IMR-90 (cell line): ENCODE measurements at regions not wholly inside any gene's neighbourhood (a gene's known extent, or its start where the extent isn't known, plus 50 kb on each side); places are given as distances from the start of the nearest gene placed in this dataset.

Source experiments
- ATAC-seq: fragments of 200-7000 bp; cut with Tn5 transposase; 2 replicates; pipeline ENCODE4 v1.9.1; 2020; ENCODE audit warnings: low read depth, mild to moderate bottlenecking, moderate library complexity
- BruUV-seq: library from RNA; stranded (reverse); fragments of 400-500 nt; replicated peaks from 2 replicates; lab custom pipeline; 2021; lab: Mats Ljungman, UMichigan
- CTCF ChIA-PET: fragments of 300-600 bp; formaldehyde crosslinking; extraction: SDS; loops from one replicate; lab custom pipeline; 2021; ENCODE audit warnings: antibody characterized with exemption; lab: Yijun Ruan, JAX
- POLR2A ChIA-PET: fragments of 300-600 bp; sonication (Branson Sonifier 250); formaldehyde crosslinking; loops from one replicate; lab custom pipeline; 2022; ENCODE audit warnings: antibody characterized with exemption; ENCODE audit not compliant: unreplicated experiment; lab: Charles Lee
- DNase-seq: peaks from one replicate; pipeline ENCODE4 v3.0.0; 2013
- H2AFZ ChIP-seq: replicated peaks from 2 replicates; pipeline ENCODE3; 2013; ENCODE audit warnings: low read length, mild to moderate bottlenecking; ENCODE audit not compliant: poor library complexity
- H2AK5ac ChIP-seq: 2 replicates; pipeline ENCODE4 v1.6.1; 2013; ENCODE audit warnings: low read depth, low read length, inconsistent platforms
- H2AK9ac ChIP-seq: replicated peaks from 2 replicates; pipeline ENCODE3; 2013; ENCODE audit warnings: mild to moderate bottlenecking, low read depth, low read length, moderate library complexity; ENCODE audit not compliant: poor library complexity
- H2BK120ac ChIP-seq: 2 replicates; pipeline ENCODE4 v1.6.1; 2013; ENCODE audit warnings: low read depth, low read length, inconsistent platforms
- H2BK15ac ChIP-seq: 3 replicates; pipeline ENCODE4 v1.6.1; 2013; ENCODE audit warnings: low read depth, low read length, inconsistent platforms
- H2BK20ac ChIP-seq: 2 replicates; pipeline ENCODE4 v1.6.1; 2013; ENCODE audit warnings: low read depth, mild to moderate bottlenecking, inconsistent platforms, low read length, moderate library complexity
- H2BK5ac ChIP-seq: 2 replicates; pipeline ENCODE4 v1.6.1; 2013; ENCODE audit warnings: mild to moderate bottlenecking, low read depth, low read length, inconsistent platforms; ENCODE audit not compliant: poor library complexity, severe bottlenecking
- H3K14ac ChIP-seq: replicated peaks from 2 replicates; pipeline ENCODE4 v1.6.1; 2013; ENCODE audit warnings: low read depth, low read length, inconsistent platforms
- H3K18ac ChIP-seq: 2 replicates; pipeline ENCODE4 v1.6.1; 2013; ENCODE audit warnings: low read depth, low read length, control low read depth
- H3K23ac ChIP-seq: 2 replicates; pipeline ENCODE4 v1.6.1; 2013; ENCODE audit warnings: low read depth, low read length, inconsistent platforms
- H3K27ac ChIP-seq: 2 replicates; pipeline ENCODE4 v1.5.1; 2013; ENCODE audit warnings: mild to moderate bottlenecking, control low read depth, low read length; ENCODE audit not compliant: insufficient read depth
- H3K27me3 ChIP-seq: 2 replicates; pipeline ENCODE4 v1.6.1; 2013; ENCODE audit warnings: low read length; ENCODE audit not compliant: control insufficient read depth, insufficient read depth
- H3K36me3 ChIP-seq: 2 replicates; pipeline ENCODE4 v1.6.1; 2013; ENCODE audit warnings: low read length, mixed read lengths; ENCODE audit not compliant: control insufficient read depth, insufficient read depth
- H3K4ac ChIP-seq: 2 replicates; pipeline ENCODE4 v1.6.1; 2013; ENCODE audit warnings: low read depth, low read length, inconsistent platforms
- H3K4me1 ChIP-seq: 2 replicates; pipeline ENCODE4 v1.6.1; 2013; ENCODE audit warnings: low read length, mixed read lengths; ENCODE audit not compliant: control insufficient read depth, insufficient read depth
- H3K4me2 ChIP-seq: 2 replicates; pipeline ENCODE4 v1.6.1; 2013; ENCODE audit warnings: low read depth, mild to moderate bottlenecking, control low read depth, low read length, moderate library complexity
- H3K4me3 ChIP-seq: 2 replicates; pipeline ENCODE4 v1.5.1; 2013; ENCODE audit warnings: low read depth, mild to moderate bottlenecking, control low read depth, low read length, moderate library complexity; ENCODE audit not compliant: insufficient read depth
- H3K56ac ChIP-seq: 2 replicates; pipeline ENCODE4 v1.6.1; 2013; ENCODE audit warnings: low read length, inconsistent platforms; ENCODE audit not compliant: insufficient read depth; ENCODE audit errors: extremely low read depth
- H3K79me1 ChIP-seq, 2 experiments: 2 replicates each; pipeline ENCODE4 v1.6.1; 2013; ENCODE audit warnings: low read length in 2 of 2, inconsistent platforms in 1 of 2, low read depth in 1 of 2
- H3K9ac ChIP-seq: 2 replicates; pipeline ENCODE4 v1.6.1; 2013; ENCODE audit warnings: low read depth, low read length, control low read depth
- H3K9me1 ChIP-seq: 2 replicates; pipeline ENCODE4 v1.6.1; 2013; ENCODE audit warnings: low read length, inconsistent platforms; ENCODE audit not compliant: insufficient read depth
- H3K9me3 ChIP-seq: 2 replicates; pipeline ENCODE4 v1.6.1; 2013; ENCODE audit warnings: low read length; ENCODE audit not compliant: control insufficient read depth, insufficient read depth
- H4K20me1 ChIP-seq: 2 replicates; pipeline ENCODE4 v1.6.1; 2013; ENCODE audit warnings: low read length, inconsistent platforms; ENCODE audit not compliant: insufficient read depth
- H4K5ac ChIP-seq: 2 replicates; pipeline ENCODE4 v1.6.1; 2013; ENCODE audit warnings: mild to moderate bottlenecking, low read depth, low read length, control low read depth
- H4K8ac ChIP-seq, 2 experiments: 2 replicates each; pipeline ENCODE4 v1.6.1; 2013; ENCODE audit warnings: low read depth in 2 of 2, low read length in 2 of 2, control low read depth in 1 of 2, inconsistent platforms in 1 of 2
- H4K91ac ChIP-seq: 2 replicates; pipeline ENCODE4 v1.6.1; 2013; ENCODE audit warnings: low read depth, low read length, inconsistent platforms; ENCODE audit not compliant: insufficient read depth
- BHLHE40 ChIP-seq: fragments of 150-350 bp; IDR thresholded peaks from 2 replicates; pipeline ENCODE4 v1.6.1; 2016; ENCODE audit warnings: mild to moderate bottlenecking, low read depth, low read length
- CEBPB ChIP-seq: IDR thresholded peaks from 2 replicates; pipeline ENCODE4 v1.6.1; 2012; ENCODE audit warnings: low read depth, low read length, improper control_type of control experiment
- CHD1 ChIP-seq: IDR thresholded peaks from 2 replicates; pipeline ENCODE4 v1.6.1; 2012; ENCODE audit warnings: low read depth, low read length, improper control_type of control experiment
- ELK1 ChIP-seq: fragments of 150-350 bp; IDR thresholded peaks from 2 replicates; pipeline ENCODE4 v1.6.1; 2016; ENCODE audit warnings: low read depth, mild to moderate bottlenecking, low read length, moderate library complexity, borderline replicate concordance
- FOS ChIP-seq: fragments of 150-350 bp; IDR thresholded peaks from 2 replicates; pipeline ENCODE4 v1.6.1; 2016; ENCODE audit warnings: low read depth, low read length
- MAFK ChIP-seq: IDR thresholded peaks from 2 replicates; pipeline ENCODE4 v1.6.1; 2012; ENCODE audit warnings: low read depth, low read length, improper control_type of control experiment
- MAZ ChIP-seq: IDR thresholded peaks from 2 replicates; pipeline ENCODE4 v1.6.1; 2012; ENCODE audit warnings: low read depth, mild to moderate bottlenecking, low read length, improper control_type of control experiment, moderate library complexity, borderline replicate concordance
- MXI1 ChIP-seq: IDR thresholded peaks from 2 replicates; pipeline ENCODE4 v1.6.1; 2012; ENCODE audit warnings: low read depth, mild to moderate bottlenecking, low read length, moderate library complexity, borderline replicate concordance
- NFE2L2 ChIP-seq: fragments of 150-350 bp; IDR thresholded peaks from 2 replicates; pipeline ENCODE4 v1.6.1; 2016; ENCODE audit warnings: low read depth, mild to moderate bottlenecking, low read length
- POLR2A ChIP-seq: IDR thresholded peaks from 2 replicates; pipeline ENCODE4 v1.6.1; 2012; ENCODE audit warnings: mild to moderate bottlenecking, low read depth, low read length
- RAD21 ChIP-seq: IDR thresholded peaks from 2 replicates; pipeline ENCODE4 v1.6.1; 2012; ENCODE audit warnings: low read length, improper control_type of control experiment
- RCOR1 ChIP-seq: IDR thresholded peaks from 2 replicates; pipeline ENCODE4 v1.6.1; 2012; ENCODE audit warnings: mild to moderate bottlenecking, low read length, improper control_type of control experiment; ENCODE audit not compliant: insufficient replicate concordance
- RFX5 ChIP-seq: IDR thresholded peaks from 2 replicates; pipeline ENCODE4 v1.8.0; 2012; ENCODE audit warnings: low read depth, mild to moderate bottlenecking, low read length, moderate library complexity
- SMC3 ChIP-seq: fragments of 150-350 bp; IDR thresholded peaks from 2 replicates; pipeline ENCODE4 v1.6.1; 2016; ENCODE audit warnings: low read depth, mild to moderate bottlenecking, antibody characterized with exemption, low read length, moderate library complexity
- USF2 ChIP-seq: fragments of 150-350 bp; IDR thresholded peaks from 2 replicates; pipeline ENCODE4 v1.6.1; 2017; ENCODE audit warnings: mild to moderate bottlenecking, antibody characterized with exemption, low read length, low read depth
- WGBS, 2 experiments: methylation state at CpG; one replicate each; pipeline versions ENCODE4 v1.1.5 to v1.1.7; 2013; ENCODE audit warnings: missing lambda C conversion rate in 2 of 2; ENCODE audit not compliant: insufficient read length in 1 of 2; ENCODE audit errors: extremely low coverage in 2 of 2; 5-methylcytosine and 5-hydroxymethylcytosine counted together
- dilution Hi-C: fragments of 300-500 bp; cut with HindIII; formaldehyde crosslinking; loops from one replicate; pipeline ENCODE4 v1.14.3; 2018; ENCODE audit warnings: low sequenced_read_pairs; ENCODE audit not compliant: unreplicated experiment
- in situ Hi-C: fragments of 300-500 bp; cut with MboI; formaldehyde crosslinking; loops from 3 replicates; pipeline ENCODE4 v1.14.3; 2019; ENCODE audit warnings: low sequenced_read_pairs, inconsistent platforms, mixed read lengths
- intact Hi-C: fragments of 100-400 bp; cut with micrococcal nuclease; formaldehyde crosslinking; loops from 2 replicates; pipeline ENCODE4 v1.10.0; 2022
- TF ChIP-seq, protein P1 (sequence below): conservative IDR thresholded peaks from 2 replicates; pipeline ENCODE4 v1.5.1; 2012; ENCODE audit warnings: mild to moderate bottlenecking, low read depth, low read length, improper control_type of control experiment

DNA sequence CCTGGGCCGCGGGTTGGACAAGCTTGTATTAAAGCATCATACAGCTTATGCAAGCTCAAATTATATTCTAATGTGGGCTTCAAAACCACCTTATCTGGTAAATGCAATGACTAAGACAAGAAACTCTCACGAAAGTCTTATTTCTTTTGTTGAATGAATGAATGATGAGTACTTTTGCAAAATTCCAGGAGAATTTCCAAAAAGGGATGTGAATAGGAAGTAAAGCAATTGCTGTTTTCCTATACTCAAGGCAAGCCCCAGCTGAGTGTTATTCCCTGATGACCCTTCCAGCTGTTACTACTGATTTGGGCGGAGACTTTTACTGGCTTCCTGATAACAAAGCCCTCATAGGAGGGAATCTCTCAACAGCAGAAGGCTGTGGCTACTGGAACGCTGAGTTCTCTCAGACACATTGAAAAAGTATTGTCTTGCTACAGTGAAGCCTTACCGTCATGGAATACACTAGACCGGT, 162.8 kb downstream of the SREK1 start:
- POLR2A ChIA-PET: no interaction called here
- Histone ChIP-seq H3K23ac (no peak overlapping the region), H3K4me3 (no peak overlapping the region), H3K4ac (no peak overlapping the region), H3K4me1 (no peaks in the 10 kb centered on the region), H3K18ac (no peak overlapping the region), H3K36me3 (no peaks in the 10 kb centered on the region), H2AFZ (no peak overlapping the region), H3K14ac (no peak overlapping the region), H3K27ac (no peak overlapping the region), H3K27me3 (peaks cover 5% of the 10 kb centered on the region), H2BK5ac (no peak overlapping the region), H4K91ac (no peak overlapping the region), H2BK20ac (no peak overlapping the region), H4K20me1 (no peaks in the 10 kb centered on the region), H3K9me1 (no peaks in the 10 kb centered on the region), H3K9ac (no peak overlapping the region), H2AK5ac (no peak overlapping the region), H4K8ac (no peak overlapping the region), H2AK9ac (no peak overlapping the region), H3K79me1 (no peaks in the 10 kb centered on the region), H2BK120ac (no peak overlapping the region), H2BK15ac (no peak overlapping the region), H3K9me3 (no peaks in the 10 kb centered on the region), H3K4me2 (no peak overlapping the region), H3K56ac (no peak overlapping the region), H4K5ac (no peak overlapping the region)
- DNase-seq (no peak), ATAC-seq (no peak)
- CTCF ChIA-PET: interaction anchor here (1.1 to 1.6 kb wide), 6 partner anchors 11 to 450 kb away, joined by 3 to 6 read pairs (median 5); no protein-coding TSS in a partner anchor
- no TSS peak for BruUV-seq
- dilution Hi-C loops: no loop called here
- in situ Hi-C loops: loop anchor here (10.0 to 25.0 kb wide), 2 partner anchors 458 to 905 kb away; no protein-coding TSS in a partner anchor
- no CpG with 5 or more reads among the region's 7 CpGs for WGBS, 2 experiments
- TF ChIP-seq ELK1 (no peak), CEBPB (no peak), POLR2A (no peak), CHD1 (no peak), RCOR1 (no peak), RFX5 (no peak), SMC3 (no peak), MAZ (no peak), RAD21 (no peak), MXI1 (no peak), MAFK (no peak), USF2 (no peak), NFE2L2 (no peak), FOS (no peak), BHLHE40 (no peak)
- TF ChIP-seq, protein P1, sequence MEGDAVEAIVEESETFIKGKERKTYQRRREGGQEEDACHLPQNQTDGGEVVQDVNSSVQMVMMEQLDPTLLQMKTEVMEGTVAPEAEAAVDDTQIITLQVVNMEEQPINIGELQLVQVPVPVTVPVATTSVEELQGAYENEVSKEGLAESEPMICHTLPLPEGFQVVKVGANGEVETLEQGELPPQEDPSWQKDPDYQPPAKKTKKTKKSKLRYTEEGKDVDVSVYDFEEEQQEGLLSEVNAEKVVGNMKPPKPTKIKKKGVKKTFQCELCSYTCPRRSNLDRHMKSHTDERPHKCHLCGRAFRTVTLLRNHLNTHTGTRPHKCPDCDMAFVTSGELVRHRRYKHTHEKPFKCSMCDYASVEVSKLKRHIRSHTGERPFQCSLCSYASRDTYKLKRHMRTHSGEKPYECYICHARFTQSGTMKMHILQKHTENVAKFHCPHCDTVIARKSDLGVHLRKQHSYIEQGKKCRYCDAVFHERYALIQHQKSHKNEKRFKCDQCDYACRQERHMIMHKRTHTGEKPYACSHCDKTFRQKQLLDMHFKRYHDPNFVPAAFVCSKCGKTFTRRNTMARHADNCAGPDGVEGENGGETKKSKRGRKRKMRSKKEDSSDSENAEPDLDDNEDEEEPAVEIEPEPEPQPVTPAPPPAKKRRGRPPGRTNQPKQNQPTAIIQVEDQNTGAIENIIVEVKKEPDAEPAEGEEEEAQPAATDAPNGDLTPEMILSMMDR: no peak
- intact Hi-C loops: loop anchor here (1.0 to 5.0 kb wide), 5 partner anchors 450 to 902 kb away; no protein-coding TSS in a partner anchor
